ENCODE measurements at regions not wholly inside any gene's neighbourhood (a gene's known extent, or its start where the extent isn't known, plus 50 kb on each side); places are given as distances from the start of the nearest gene placed in this dataset.
"Not testable (repeated sequence)": the region's sequence is repeated elsewhere in the genome, so short reads cannot be mapped to it uniquely, and the experiment has no call there.

- no peak for DNase-seq (ENCODE audit: low read depth, low spot score)
Measured at GRCh38 chr5:87752362-87752761, 339.6 kb upstream of the CCNH start.

- no peak for DNase-seq (ENCODE audit: low read depth, low spot score)
Measured at GRCh38 chr5:87751824-87752223, 339.1 kb upstream of the CCNH start.

- DNase-seq (ENCODE audit: low read depth, low spot score): no peak
Measured at GRCh38 chr5:87746891-87747377, 334.2 kb upstream of the CCNH start.

GRCh38 chr5:87746341-87746740 is 333.6 kb upstream of the CCNH start:
- DNase-seq (ENCODE audit: low read depth, low spot score): no peak

- no peak for DNase-seq (ENCODE audit: low read depth, low spot score)
Measured at GRCh38 chr5:87741881-87742280, 329.2 kb upstream of the CCNH start.

- DNase-seq (ENCODE audit: low read depth, low spot score): no peak
Measured at GRCh38 chr5:87735923-87736322, 323.2 kb upstream of the CCNH start.

- DNase-seq (ENCODE audit: low read depth, low spot score): no peak
Measured at GRCh38 chr5:87733897-87734296, 321.2 kb upstream of the CCNH start.

GRCh38 chr5:87732875-87733768 is 320.4 kb upstream of the CCNH start:
- no peak for DNase-seq (ENCODE audit: low read depth, low spot score)

GRCh38 chr5:87729781-87730180 is 317.1 kb upstream of the CCNH start:
- DNase-seq (ENCODE audit: low read depth, low spot score): no peak

GRCh38 chr5:87722286-87722685 is 309.6 kb upstream of the CCNH start:
- DNase-seq (ENCODE audit: low read depth, low spot score): no peak

GRCh38 chr5:87718224-87718925 is 305.6 kb upstream of the CCNH start:
- not testable (repeated sequence) for DNase-seq (ENCODE audit: low read depth, low spot score)

GRCh38 chr5:87717761-87718160 is 305.0 kb upstream of the CCNH start:
- DNase-seq (ENCODE audit: low read depth, low spot score): no peak

- DNase-seq (ENCODE audit: low read depth, low spot score): no peak
Measured at GRCh38 chr5:87705876-87706275, 293.1 kb upstream of the CCNH start.

GRCh38 chr5:87686975-87687374 is 274.2 kb upstream of the CCNH start:
- no peak for DNase-seq (ENCODE audit: low read depth, low spot score)

GRCh38 chr5:87686018-87686417 is 273.3 kb upstream of the CCNH start:
- no peak for DNase-seq (ENCODE audit: low read depth, low spot score)

- DNase-seq (ENCODE audit: low read depth, low spot score): no peak
Measured at GRCh38 chr5:87674235-87674634, 261.5 kb upstream of the CCNH start.

GRCh38 chr5:87671146-87671545 is 258.4 kb upstream of the CCNH start:
- DNase-seq (ENCODE audit: low read depth, low spot score): no peak

GRCh38 chr5:87665166-87665565 is 252.4 kb upstream of the CCNH start:
- no peak for DNase-seq (ENCODE audit: low read depth, low spot score)

GRCh38 chr5:87661784-87662566 is 249.2 kb upstream of the CCNH start:
- DNase-seq (ENCODE audit: low read depth, low spot score): no peak

GRCh38 chr5:87653242-87653641 is 240.5 kb upstream of the CCNH start:
- DNase-seq (ENCODE audit: low read depth, low spot score): no peak

GRCh38 chr5:87650284-87650683 is 237.6 kb upstream of the CCNH start:
- no peak for DNase-seq (ENCODE audit: low read depth, low spot score)

- no peak for DNase-seq (ENCODE audit: low read depth, low spot score)
Measured at GRCh38 chr5:87649455-87649854, 236.7 kb upstream of the CCNH start.
